Sigmoid colon (tissue), 3 donors: ENCODE measurements at regions not wholly inside any gene's neighbourhood (a gene's known extent, or its start where the extent isn't known, plus 50 kb on each side); places are given as distances from the start of the nearest gene placed in this dataset.

Experiments used
- CTCF ChIP-seq, 4 experiments: fragments of 450-650 bp in 3 of 4; fragments of 200-600 bp in 1 of 4; IDR thresholded peaks; one replicate each; pipeline ENCODE4 v1.5.1; 2016 to 2019; ENCODE audit warnings: antibody characterized with exemption in 4 of 4, mild to moderate bottlenecking in 3 of 4, moderate library complexity in 2 of 4
- POLR2A ChIP-seq, 2 donors: fragments of 450-650 bp; IDR thresholded peaks; one replicate each; pipeline ENCODE4 v1.6.1; 2016; ENCODE audit warnings: antibody characterized with exemption in 2 of 2, mild to moderate bottlenecking in 2 of 2, moderate library complexity in 2 of 2

- no peak for TF ChIP-seq CTCF (IDR thresholded peaks at IDR 0.05)
- no peak for TF ChIP-seq POLR2A (IDR thresholded peaks at IDR 0.05)
Observed at GRCh38 chr22:26835023-26835422, 177.6 kb downstream of the MIAT start.
